ENCODE measurements at regions not wholly inside any gene's neighbourhood (a gene's known extent, or its start where the extent isn't known, plus 50 kb on each side); places are given as distances from the start of the nearest gene placed in this dataset.

DNA sequence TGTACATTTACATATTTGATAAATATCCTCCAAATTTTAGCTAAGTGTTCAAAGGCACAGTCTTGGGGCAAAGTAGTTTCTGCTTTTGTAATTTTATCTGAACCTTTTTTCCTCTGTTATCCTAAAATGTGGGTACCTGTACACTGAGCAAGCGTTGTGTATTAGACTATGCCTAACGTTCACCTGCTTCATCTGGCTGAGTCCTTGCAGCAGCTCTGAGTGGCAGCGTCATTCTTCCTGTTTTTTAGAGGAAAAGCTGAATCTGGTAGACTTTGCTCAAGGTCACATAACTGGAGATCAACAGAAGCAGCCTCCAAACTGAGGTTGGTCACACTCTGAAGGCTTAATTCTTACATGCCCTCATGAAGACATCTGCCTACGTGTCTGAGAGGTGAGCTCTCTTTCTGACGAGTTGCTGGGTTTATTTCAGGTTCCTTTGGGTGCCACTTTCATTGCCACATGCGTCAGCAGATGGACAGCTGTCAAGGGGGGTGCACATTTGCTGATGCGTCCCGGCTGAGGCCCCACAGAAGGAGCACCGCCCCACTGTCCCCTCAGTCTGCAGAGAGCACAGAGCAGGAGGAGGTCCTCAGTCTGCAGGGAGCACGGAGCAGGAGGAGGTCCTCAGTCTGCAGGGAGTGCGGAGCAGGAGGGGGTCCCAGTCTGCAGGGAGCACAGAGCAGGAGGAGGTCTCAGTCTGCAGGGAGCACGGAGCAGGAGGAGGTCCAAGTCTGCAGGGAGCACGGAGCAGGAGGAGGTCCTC, 406.5 kb upstream of the SHH start:
- DNase-seq, result no peak

GRCh38 chr7:156217803-156218202, 405.5 kb upstream of the SHH start:
- DNase-seq, result no peak

DNA sequence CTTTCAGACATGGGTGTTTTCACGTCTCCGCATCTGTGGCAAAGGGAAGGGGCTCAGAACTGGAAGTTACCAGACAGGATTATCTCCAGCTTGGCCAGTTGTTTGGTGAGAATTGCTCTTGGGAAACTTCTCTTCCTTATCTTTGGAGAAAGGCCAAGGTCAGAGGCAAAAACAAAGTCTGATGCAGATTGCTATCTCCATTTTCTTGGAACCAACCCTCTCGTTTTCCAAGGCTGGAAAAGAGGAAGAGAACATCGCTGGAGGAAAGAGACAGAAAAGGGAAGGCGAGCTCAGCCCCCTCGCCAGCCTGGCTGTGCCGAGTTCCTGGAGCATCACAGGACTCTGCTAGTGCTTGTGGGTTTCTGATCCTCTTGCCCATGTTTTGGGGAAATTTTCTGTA, 396.8 kb upstream of the SHH start:
- no peak for DNase-seq

DNA sequence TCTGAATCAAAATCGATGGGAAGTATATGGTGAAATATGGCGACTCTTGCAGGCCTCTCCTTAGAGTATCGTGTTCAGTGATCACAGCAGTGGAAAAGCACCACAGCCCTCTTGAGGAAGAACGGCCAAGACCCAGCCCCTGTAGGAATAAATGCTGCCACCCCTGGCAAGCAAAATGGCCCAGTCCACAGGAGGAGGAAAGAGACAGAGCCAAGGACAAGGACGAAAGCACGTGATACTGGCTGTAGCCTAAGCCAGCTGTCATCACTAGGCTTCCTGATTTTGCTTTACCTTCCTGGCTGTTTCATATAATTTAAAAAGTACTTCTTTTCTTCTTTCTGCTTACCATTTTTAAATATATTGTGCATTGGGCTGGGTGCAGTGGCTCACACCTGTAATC, 395.0 kb upstream of the SHH start:
- DNase-seq, result no peak

- DNase-seq, result no peak
These were observed 393.9 kb upstream of the SHH start for GRCh38 chr7:156206174-156206573.

DNA sequence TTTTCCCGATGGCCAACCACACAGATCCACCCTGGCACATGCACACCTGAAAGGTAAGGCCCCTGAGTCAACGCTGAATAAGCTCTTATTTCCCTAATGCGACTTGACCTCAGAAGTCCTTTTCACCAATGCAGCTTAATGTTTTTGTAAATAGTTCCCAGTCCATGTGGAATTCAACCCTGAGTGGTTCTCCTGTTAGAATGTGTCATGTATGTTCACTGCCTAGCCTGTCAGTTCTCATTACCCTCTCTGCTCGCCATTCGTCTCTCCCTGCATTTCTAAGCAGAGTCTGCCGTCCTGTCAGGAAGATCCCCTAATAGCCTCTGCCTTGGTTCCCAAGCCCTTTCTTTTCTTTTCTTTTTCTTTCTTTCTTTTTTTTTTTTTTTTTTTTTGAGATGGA, 392.6 kb upstream of the SHH start:
- DNase-seq, result no peak

DNA sequence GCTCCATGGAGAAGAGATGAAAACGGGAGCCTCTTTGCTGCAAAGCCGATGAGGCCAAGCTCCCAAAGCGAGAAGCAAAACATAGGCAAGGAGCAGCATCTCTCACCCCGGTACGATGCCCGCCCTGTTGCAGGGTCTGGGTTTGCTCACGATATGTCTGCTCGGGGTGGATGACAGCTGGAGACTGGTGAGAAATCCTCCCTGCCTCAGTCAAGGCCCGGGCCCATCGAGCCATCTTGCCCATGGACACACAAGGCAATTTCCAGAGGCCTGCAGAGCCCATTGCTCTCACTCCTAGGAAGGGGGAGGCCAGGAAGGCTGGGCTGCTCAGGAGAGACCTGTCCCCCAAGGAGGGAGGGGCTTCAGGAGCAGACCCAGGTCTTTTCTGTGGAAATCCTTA, 391.7 kb upstream of the SHH start:
- DNase-seq, result no peak

- no peak for DNase-seq
These were observed 386.0 kb upstream of the SHH start for GRCh38 chr7:156198277-156198676.

GRCh38 chr7:156196649-156197048, 384.4 kb upstream of the SHH start:
- DNase-seq, result no peak

- no peak for DNase-seq
These were observed 383.0 kb upstream of the SHH start for GRCh38 chr7:156195276-156195675.

- DNase-seq, result no peak
These were observed 382.6 kb upstream of the SHH start for GRCh38 chr7:156194813-156195212.

GRCh38 chr7:156192921-156193320, 380.7 kb upstream of the SHH start:
- no peak for DNase-seq

GRCh38 chr7:156191090-156191489, 378.8 kb upstream of the SHH start:
- DNase-seq, result no peak

- DNase-seq, result no peak
These were observed 372.8 kb upstream of the SHH start for GRCh38 chr7:156185076-156185475.

DNA sequence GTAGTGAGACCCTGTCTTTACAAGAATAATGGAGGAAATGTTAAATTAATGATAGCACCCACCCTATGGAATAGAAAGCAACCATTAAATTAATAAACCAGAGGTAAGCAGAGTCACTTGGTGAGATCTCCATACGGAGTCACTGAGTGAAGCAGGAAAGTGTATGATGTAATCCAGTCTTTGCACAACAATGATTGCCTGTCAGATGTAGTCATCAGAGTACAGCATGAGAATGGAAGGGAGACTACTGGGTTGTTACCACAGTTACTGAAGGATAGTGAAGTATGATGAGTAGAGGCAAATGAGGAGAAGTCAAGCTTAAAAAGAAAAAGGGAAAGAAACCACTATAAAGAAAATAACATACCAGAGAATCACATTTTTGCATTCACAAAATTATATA, 371.9 kb upstream of the SHH start:
- no peak for DNase-seq

- no peak for DNase-seq
These were observed 368.4 kb upstream of the SHH start for GRCh38 chr7:156180451-156181229.

DNA sequence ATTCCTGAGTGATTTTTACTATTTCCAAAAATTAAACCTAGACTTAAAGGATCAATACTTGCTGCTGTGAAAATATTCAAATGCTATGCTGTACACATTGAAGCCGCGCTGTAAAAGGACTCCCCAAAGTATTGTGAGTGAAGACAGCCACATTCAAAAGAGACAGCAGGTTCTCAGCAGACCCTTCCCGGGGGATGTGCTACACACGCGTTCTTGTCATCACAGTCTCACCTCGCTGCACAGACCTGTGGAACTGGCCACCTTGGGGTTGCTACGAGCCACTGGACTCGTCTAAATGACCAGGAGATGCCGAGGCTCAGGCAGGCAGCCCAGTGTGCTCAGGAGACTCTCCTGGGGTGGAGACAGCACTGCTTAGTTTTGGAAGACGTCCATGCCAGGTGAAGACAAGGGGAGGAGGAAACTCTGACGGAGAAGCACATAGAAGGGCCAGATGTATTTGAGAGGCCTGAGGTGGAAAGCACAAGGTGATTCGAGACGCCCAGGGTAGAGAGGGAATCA, 367.7 kb upstream of the SHH start:
- no peak for DNase-seq

DNA sequence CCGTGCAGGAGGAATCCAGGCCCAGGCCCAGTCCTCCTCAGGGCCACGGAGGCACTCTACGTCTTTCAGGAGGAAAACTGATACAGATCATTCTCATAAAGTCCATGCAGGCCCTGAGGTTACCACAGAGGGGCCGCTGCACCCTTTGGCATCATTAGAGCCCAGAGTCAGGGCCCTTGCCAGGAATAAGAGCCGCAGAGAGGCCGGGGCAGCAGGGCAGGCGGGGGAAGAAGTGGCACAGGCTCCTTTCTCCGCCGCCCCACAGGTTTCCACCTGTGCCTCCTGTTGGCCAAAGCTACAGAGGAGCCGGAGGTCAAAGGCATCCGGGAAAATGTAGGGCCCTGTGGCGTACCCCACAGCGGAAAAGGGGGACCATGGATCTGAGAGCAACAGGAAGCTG, 366.6 kb upstream of the SHH start:
- no peak for DNase-seq

GRCh38 chr7:156178214-156178613, 366.0 kb upstream of the SHH start:
- DNase-seq, result no peak

DNA sequence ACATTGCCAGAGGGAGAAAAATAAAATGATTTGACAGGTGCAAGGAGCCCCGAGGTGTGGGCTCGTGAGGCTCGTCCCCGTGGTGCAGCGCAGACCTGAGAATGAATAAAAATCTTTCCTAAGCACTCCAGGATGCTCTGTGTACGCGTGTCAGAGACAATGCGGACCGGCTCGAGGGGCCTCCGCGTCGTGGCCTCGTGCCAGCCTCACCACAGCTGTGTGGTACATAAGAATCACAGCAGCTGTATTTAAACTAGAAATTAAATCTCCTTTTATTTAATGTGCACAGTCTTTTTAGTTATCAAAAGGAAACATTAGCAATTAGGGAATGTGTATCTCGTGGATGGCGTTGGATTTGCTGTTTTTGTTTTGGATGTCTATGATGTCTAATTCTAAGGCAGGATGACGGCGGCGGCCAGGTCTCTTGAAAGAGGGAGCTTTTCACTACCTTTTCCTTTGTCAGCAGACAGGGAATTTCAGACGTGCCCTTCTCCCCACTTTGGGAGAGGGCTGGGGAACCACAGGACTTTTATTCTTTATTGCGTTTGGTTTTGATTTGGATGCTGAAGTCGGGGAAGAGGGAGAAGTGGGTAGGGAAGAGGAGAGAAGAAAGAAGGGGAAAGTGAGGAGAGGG, 365.3 kb upstream of the SHH start:
- DNase-seq, result no peak

DNA sequence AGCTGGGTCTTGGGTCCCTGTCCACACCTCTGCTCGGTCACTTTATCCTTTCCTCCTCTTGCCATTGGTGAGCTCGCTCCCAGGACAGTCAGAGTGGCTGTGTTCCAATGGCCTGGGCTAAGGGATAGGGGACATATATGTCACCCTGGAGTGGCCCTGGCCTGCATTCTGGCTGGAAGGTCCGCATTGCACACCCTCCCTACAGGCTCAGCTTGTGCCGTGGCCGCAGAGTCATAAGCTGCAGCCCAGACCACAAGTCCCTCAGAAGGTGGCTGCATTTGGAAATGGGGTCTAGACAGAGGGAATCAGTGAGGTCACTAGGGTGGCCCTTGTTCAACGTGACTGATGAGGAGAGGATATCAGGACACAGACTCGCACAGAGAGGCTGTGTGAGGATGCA, 363.8 kb upstream of the SHH start:
- no peak for DNase-seq

DNA sequence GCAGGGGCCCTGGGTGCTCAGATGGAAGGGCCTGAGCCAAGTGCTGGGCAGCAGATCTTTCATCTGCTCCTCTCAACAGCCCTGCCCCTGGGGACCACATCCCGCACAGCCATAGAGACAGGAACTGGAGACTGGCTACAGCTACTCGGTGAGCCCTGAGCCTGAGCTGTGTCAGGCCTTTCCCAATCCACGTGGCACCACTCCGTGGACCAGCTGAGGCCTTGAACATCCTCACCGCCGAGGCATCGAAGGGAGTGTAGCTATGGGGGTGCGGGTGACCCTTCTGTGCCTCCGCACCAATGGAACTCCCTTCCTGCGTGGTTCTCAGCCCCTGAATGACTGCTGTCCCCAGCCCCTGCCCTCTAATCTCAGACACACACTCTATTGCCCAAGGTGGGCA, 362.7 kb upstream of the SHH start:
- DNase-seq, result no peak

DNA sequence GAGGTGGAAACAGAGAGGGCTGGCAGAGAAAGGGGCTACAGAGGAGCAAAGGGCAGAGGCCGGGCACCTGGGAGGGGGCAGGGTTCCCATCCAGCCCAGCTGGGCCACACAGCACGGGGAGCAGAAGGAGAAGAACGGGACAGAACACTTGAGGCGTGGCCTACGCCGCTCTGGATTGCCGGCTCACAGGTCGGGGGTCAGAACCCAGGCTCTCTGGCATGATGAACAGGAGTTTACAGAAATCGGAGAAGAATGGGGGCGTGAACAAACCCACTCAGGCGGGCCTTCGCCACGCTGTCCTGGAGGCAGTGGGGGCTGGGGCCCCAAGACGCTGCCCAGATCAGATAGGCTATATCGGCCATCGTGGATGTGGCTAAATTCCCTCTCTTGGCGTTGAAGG, 362.2 kb upstream of the SHH start:
- DNase-seq, result no peak

GRCh38 chr7:156173748-156174353, 361.6 kb upstream of the SHH start:
- no peak for DNase-seq
